DOHH2 (cell line): ENCODE measurements at regions not wholly inside any gene's neighbourhood (a gene's known extent, or its start where the extent isn't known, plus 50 kb on each side); places are given as distances from the start of the nearest gene placed in this dataset.

Experiments used
- H3F3A ChIP-seq: fragments of 200-600 bp; sonication (generic), shearing (Covaris generic); 2 replicates; pipeline ENCODE4 v1.6.0; 2016; ENCODE audit warnings: antibody characterized with exemption, mild to moderate bottlenecking; ENCODE audit not compliant: control insufficient read depth, insufficient read depth
- H3K27ac ChIP-seq: fragments of 200-600 bp; sonication (generic); 2 replicates; pipeline ENCODE4 v1.5.1; 2014; ENCODE audit warnings: low read depth, mild to moderate bottlenecking, low read length, moderate library complexity
- H3K27me3 ChIP-seq: fragments of 200-600 bp; sonication (generic); 2 replicates; pipeline ENCODE4 v1.6.1; 2014; ENCODE audit warnings: mild to moderate bottlenecking, low read length, mixed read lengths; ENCODE audit not compliant: control insufficient read depth
- H3K36me3 ChIP-seq: fragments of 200-600 bp; sonication (generic); 2 replicates; pipeline ENCODE4 v1.6.1; 2014; ENCODE audit warnings: mild to moderate bottlenecking, low read length, moderate library complexity, mixed read lengths; ENCODE audit not compliant: control insufficient read depth
- H3K4me1 ChIP-seq: fragments of 200-600 bp; sonication (generic); 2 replicates; pipeline ENCODE4 v1.6.1; 2014; ENCODE audit warnings: mild to moderate bottlenecking, low read length, mixed read lengths; ENCODE audit not compliant: control insufficient read depth
- H3K4me2 ChIP-seq: fragments of 200-600 bp; sonication (generic); 2 replicates; pipeline ENCODE4 v1.6.0; 2014; ENCODE audit warnings: mild to moderate bottlenecking, low read length, moderate library complexity
- H3K4me3 ChIP-seq: fragments of 200-600 bp; sonication (generic); 2 replicates; pipeline ENCODE4 v1.5.1; 2014; ENCODE audit warnings: mild to moderate bottlenecking, low read length, mixed read lengths
- H3K79me2 ChIP-seq: fragments of 200-600 bp; sonication (generic); 2 replicates; pipeline ENCODE4 v1.6.1; 2014; ENCODE audit warnings: mild to moderate bottlenecking, low read length, mixed read lengths; ENCODE audit not compliant: control insufficient read depth
- H3K9me2 ChIP-seq: fragments of 200-600 bp; sonication (generic); replicated peaks from 2 replicates; pipeline ENCODE4 v1.6.1; 2014; ENCODE audit warnings: mild to moderate bottlenecking, low read length, mixed read lengths; ENCODE audit not compliant: control insufficient read depth
- H3K9me3 ChIP-seq: fragments of 200-600 bp; sonication (generic); 2 replicates; pipeline ENCODE4 v1.6.1; 2014; ENCODE audit warnings: antibody characterized with exemption, low read length, mixed read lengths; ENCODE audit not compliant: control insufficient read depth, insufficient read depth
- H4K20me1 ChIP-seq: fragments of 200-600 bp; sonication (generic); 2 replicates; pipeline ENCODE4 v1.6.0; 2014; ENCODE audit warnings: low read depth, mild to moderate bottlenecking, antibody characterized with exemption, low read length, moderate library complexity; ENCODE audit not compliant: control insufficient read depth, insufficient read depth
- CTCF ChIP-seq: fragments of 200-600 bp; sonication (generic); IDR thresholded peaks from one replicate; pipeline ENCODE4 v1.5.1; 2014; ENCODE audit warnings: antibody characterized with exemption, mild to moderate bottlenecking, low read depth, low read length; ENCODE audit not compliant: poor library complexity, severe bottlenecking
- EZH2phosphoT487 ChIP-seq: fragments of 200-600 bp; sonication (generic); IDR thresholded peaks from 2 replicates; pipeline ENCODE4 v1.6.1; 2017; ENCODE audit warnings: borderline replicate concordance, mild to moderate bottlenecking, antibody characterized with exemption, low read length, moderate library complexity, mixed read lengths

- H3K9me3 ChIP-seq, result no peaks in the 10 kb centered on the region
- H4K20me1 ChIP-seq, result no peaks in the 10 kb centered on the region
- no peaks in the 10 kb centered on the region for H3K4me1 ChIP-seq
- TF ChIP-seq CTCF (no peak), EZH2phosphoT487 (no peak)
- H3K27ac ChIP-seq, result no peak overlapping the region
- no peak overlapping the region for H3K4me2 ChIP-seq
- H3K4me3 ChIP-seq, result no peak overlapping the region
- H3K79me2 ChIP-seq, result no peaks in the 10 kb centered on the region
- H3K27me3 ChIP-seq, result no peaks in the 10 kb centered on the region
- no peaks in the 10 kb centered on the region for H3K36me3 ChIP-seq
- no peaks in the 10 kb centered on the region for H3K9me2 ChIP-seq
- no peaks in the 10 kb centered on the region for H3F3A ChIP-seq
Observed at GRCh38 chr9:134989206-134990065, 71.7 kb upstream of the FCN1 start.

- Histone ChIP-seq H3K4me1 (no peaks in the 10 kb centered on the region), H3K4me3 (no peak overlapping the region), H3K36me3 (no peaks in the 10 kb centered on the region), H3K4me2 (no peak overlapping the region), H3F3A (no peaks in the 10 kb centered on the region), H3K9me2 (no peaks in the 10 kb centered on the region), H3K27me3 (no peaks in the 10 kb centered on the region), H4K20me1 (no peaks in the 10 kb centered on the region), H3K9me3 (no peaks in the 10 kb centered on the region), H3K79me2 (no peaks in the 10 kb centered on the region), H3K27ac (no peak overlapping the region)
- TF ChIP-seq EZH2phosphoT487 (no peak), CTCF (no peak)
Observed at GRCh38 chr9:134991808-134992754, 74.4 kb upstream of the FCN1 start.

- TF ChIP-seq EZH2phosphoT487, result no peak
- no peak for TF ChIP-seq CTCF
- Histone ChIP-seq H3K9me2 (no peaks in the 10 kb centered on the region), H3K27ac (no peak overlapping the region), H3K4me1 (no peaks in the 10 kb centered on the region), H4K20me1 (no peaks in the 10 kb centered on the region), H3K9me3 (no peaks in the 10 kb centered on the region), H3K27me3 (no peaks in the 10 kb centered on the region), H3K4me3 (no peak overlapping the region), H3K36me3 (no peaks in the 10 kb centered on the region), H3K79me2 (no peaks in the 10 kb centered on the region), H3F3A (no peaks in the 10 kb centered on the region), H3K4me2 (no peak overlapping the region)
Observed at GRCh38 chr9:134992755-134993124, 75.0 kb upstream of the FCN1 start.
